Adrenal gland (tissue), 9 donors: ENCODE measurements at regions not wholly inside any gene's neighbourhood (a gene's known extent, or its start where the extent isn't known, plus 50 kb on each side); places are given as distances from the start of the nearest gene placed in this dataset.

Experiments used
- DNase-seq, 7 donors: peaks; one replicate each; pipeline ENCODE4 v3.0.0-alpha.2; 2019 to 2020
- H3K27ac ChIP-seq, 5 donors: fragments of 200-600 bp; sonication (generic) in 4 of 5; 1 replicate in 3 of 5; 2 replicates in 2 of 5; pipeline versions ENCODE4 v1.5.1 to v1.8.0; 2016 to 2020; ENCODE audit warnings: mild to moderate bottlenecking in 1 of 5
- H3K27me3 ChIP-seq: fragments of 200-600 bp; 2 replicates; pipeline ENCODE4 v1.8.0; 2021
- H3K36me3 ChIP-seq, 2 donors: fragments of 200-600 bp; replicated peaks in 1 of 2; 1 replicate in 1 of 2; 2 replicates in 1 of 2; pipeline versions ENCODE4 v1.5.1 to v1.8.0; 2018 to 2022
- H3K4me1 ChIP-seq, 2 donors: fragments of 200-600 bp; replicated peaks in 1 of 2; 1 replicate in 1 of 2; 2 replicates in 1 of 2; pipeline versions ENCODE4 v1.5.1 to v1.8.0; 2018 to 2021
- H3K4me3 ChIP-seq, 4 donors: fragments of 200-600 bp; sonication (generic) in 3 of 4; one replicate each; pipeline ENCODE4 v1.5.1; 2016 to 2018
- H3K9me3 ChIP-seq, 3 donors: fragments of 200-600 bp; sonication (generic) in 1 of 3; replicated peaks in 1 of 3; 1 replicate in 2 of 3; 2 replicates in 1 of 3; pipeline versions ENCODE4 v1.5.1 to v1.8.0; 2016 to 2021
- CTCF ChIP-seq, 6 experiments: fragments of 450-650 bp in 4 of 6; fragments of 200-600 bp in 2 of 6; sonication (generic) in 1 of 6; IDR thresholded peaks; 1 replicate in 5 of 6; 2 replicates in 1 of 6; pipeline versions ENCODE4 v1.5.1 to v1.8.0; 2016 to 2021; ENCODE audit warnings: antibody characterized with exemption in 6 of 6, mild to moderate bottlenecking in 2 of 6, moderate library complexity in 1 of 6
- POLR2A ChIP-seq, 2 donors: fragments of 450-650 bp; IDR thresholded peaks; one replicate each; pipeline ENCODE4 v1.6.1; 2017; ENCODE audit warnings: antibody characterized with exemption in 2 of 2, mild to moderate bottlenecking in 2 of 2, moderate library complexity in 1 of 2
- WGBS, 4 donors: extraction: QIAGEN DNeasy Blood & Tissue Kit in 2 of 4; methylation state at CpG; one replicate each; pipeline versions ENCODE4 v1.1.5 to v1.1.7; 2013 to 2017; 5-methylcytosine and 5-hydroxymethylcytosine counted together
- intact Hi-C, 2 donors: fragments of 100-400 bp; cut with DNase I; formaldehyde crosslinking; loops; one replicate each; pipeline versions ENCODE4 v1.14.1 to v1.15.0; 2022 to 2023
- donor health status: healthy with polysubstance abuse.
- donor health status: Bipolar disorder and iron deficiency.
- donor health status: DM: yes; HTN: yes; CAD: no.
- donor health status: DM: no; HTN: no; CAD: no.
- donor health status: DM: no; HTN: no; CAD: no.

- no peaks in the 10 kb centered on the region for H3K36me3 ChIP-seq
- H3K27me3 ChIP-seq: no peaks in the 10 kb centered on the region
- 87 to 90% (median 89%) methylated on average over 13 of the region's 13 CpGs for WGBS, 4 donors
- TF ChIP-seq POLR2A (IDR thresholded peaks at IDR 0.05) (no peak), CTCF (IDR thresholded peaks at IDR 0.05) (no peak)
- H3K4me1 ChIP-seq: peaks cover 0 to 3% of the 10 kb centered on the region in 2 donors
- H3K4me3 ChIP-seq: no peak overlapping the region
- no peaks in the 10 kb centered on the region for H3K9me3 ChIP-seq
- intact Hi-C loops: no loop called here
- no peak overlapping the region for H3K27ac ChIP-seq
- DNase-seq: no peak
Measured at GRCh38 chr2:216808805-216809425, 50.9 kb downstream of the TNP1 start.

GRCh38 chr2:216807857-216808272, 52.0 kb downstream of the TNP1 start:
- Histone ChIP-seq H3K36me3 (no peaks in the 10 kb centered on the region), H3K4me1 (peaks cover 0 to 3% of the 10 kb centered on the region in 2 donors), H3K9me3 (no peaks in the 10 kb centered on the region), H3K27me3 (no peaks in the 10 kb centered on the region), H3K4me3 (no peak overlapping the region), H3K27ac (no peak overlapping the region)
- 80 to 89% (median 82%) methylated on average over 5 to 7 of the region's 7 CpGs for WGBS, 4 donors
- no peak for DNase-seq
- TF ChIP-seq CTCF (IDR thresholded peaks at IDR 0.05) (no peak), POLR2A (IDR thresholded peaks at IDR 0.05) (no peak)
- intact Hi-C loops: no loop called here

GRCh38 chr2:216804357-216805350, 55.2 kb downstream of the TNP1 start:
- Histone ChIP-seq H3K9me3 (no peaks in the 10 kb centered on the region), H3K4me1 (peaks cover 8 to 17% of the 10 kb centered on the region in 2 donors), H3K4me3 (no peak overlapping the region), H3K36me3 (no peaks in the 10 kb centered on the region), H3K27ac (no peak overlapping the region), H3K27me3 (no peaks in the 10 kb centered on the region)
- 79 to 93% (median 85%) methylated on average over 10 of the region's 10 CpGs for WGBS, 4 donors
- TF ChIP-seq CTCF (IDR thresholded peaks at IDR 0.05): no peak
- TF ChIP-seq POLR2A (IDR thresholded peaks at IDR 0.05): no peak
- no peak for DNase-seq
- intact Hi-C loops: no loop called here

- Histone ChIP-seq H3K27me3 (no peaks in the 10 kb centered on the region), H3K4me1 (peaks cover 12 to 24% of the 10 kb centered on the region in 2 donors), H3K4me3 (no peak overlapping the region), H3K9me3 (no peaks in the 10 kb centered on the region), H3K27ac (no peak overlapping the region), H3K36me3 (no peaks in the 10 kb centered on the region)
- 81 to 87% (median 84%) methylated on average over 11 to 13 of the region's 13 CpGs for WGBS, 4 donors
- intact Hi-C loops: no loop called here
- TF ChIP-seq POLR2A (IDR thresholded peaks at IDR 0.05) (no peak), CTCF (IDR thresholded peaks at IDR 0.05) (no peak)
- no peak for DNase-seq
Measured at GRCh38 chr2:216803791-216804190, 56.1 kb downstream of the TNP1 start.
